MCF 10A (cell line): ENCODE measurements at regions not wholly inside any gene's neighbourhood (a gene's known extent, or its start where the extent isn't known, plus 50 kb on each side); places are given as distances from the start of the nearest gene placed in this dataset.

Experiments used
- BruUV-seq: library from RNA; stranded (reverse); fragments of 400-500 nt; replicated peaks from 2 replicates; lab custom pipeline; 2021; lab: Mats Ljungman, UMichigan
- CTCF ChIA-PET: fragments of 300-600 bp; sonication (Branson Sonifier 250); formaldehyde crosslinking; extraction: SDS; loops from one replicate; lab custom pipeline; 2021; ENCODE audit warnings: antibody characterized with exemption, inconsistent platforms; lab: Yijun Ruan, JAX
- POLR2A ChIA-PET: fragments of 300-600, 350-650 bp; sonication (Branson Sonifier 250); formaldehyde crosslinking; extraction: SDS; loops from one replicate; lab custom pipeline; 2020; ENCODE audit warnings: antibody characterized with exemption, inconsistent platforms; lab: Yijun Ruan, JAX
- DNase-seq: peaks from one replicate; pipeline ENCODE4 v3.0.0-alpha.2; 2018; ENCODE audit not compliant: unreplicated experiment
- H3K27ac Mint-ChIP-seq: one replicate; pipeline ENCODE4 v1.8.0; 2022; ENCODE audit warnings: mild to moderate bottlenecking, low read depth, mixed read lengths; ENCODE audit not compliant: unreplicated experiment
- H3K27me3 Mint-ChIP-seq: one replicate; pipeline ENCODE4 v1.8.0; 2022; ENCODE audit warnings: mixed read lengths; ENCODE audit not compliant: insufficient read depth, unreplicated experiment
- H3K36me3 Mint-ChIP-seq: one replicate; pipeline ENCODE4 v1.8.0; 2022; ENCODE audit warnings: mild to moderate bottlenecking, moderate library complexity, mixed read lengths; ENCODE audit not compliant: insufficient read depth, unreplicated experiment
- H3K4me1 Mint-ChIP-seq: one replicate; pipeline ENCODE4 v1.8.0; 2022; ENCODE audit warnings: mixed read lengths; ENCODE audit not compliant: insufficient read depth, unreplicated experiment
- H3K4me3 Mint-ChIP-seq: one replicate; pipeline ENCODE4 v1.8.0; 2022; ENCODE audit warnings: mild to moderate bottlenecking, moderate library complexity, mixed read lengths; ENCODE audit not compliant: unreplicated experiment
- H3K9me3 Mint-ChIP-seq: one replicate; pipeline ENCODE4 v1.8.0; 2022; ENCODE audit warnings: mixed read lengths; ENCODE audit not compliant: unreplicated experiment
- CTCF ChIP-seq: fragments of 200-600 bp; IDR thresholded peaks from one replicate; pipeline ENCODE4 v1.8.0; 2022; ENCODE audit warnings: antibody characterized with exemption, mild to moderate bottlenecking; ENCODE audit not compliant: unreplicated experiment
- intact Hi-C: fragments of 100-400 bp; cut with micrococcal nuclease; formaldehyde crosslinking; loops from 2 replicates; pipeline ENCODE4 v1.14.1; 2022

GRCh38 chr16:79429381-79430190 is 171.0 kb downstream of the MAF start:
- ChIA-PET CTCF (no interaction called here), POLR2A (no interaction called here)
- H3K9me3 Mint-ChIP-seq, result no peaks in the 10 kb centered on the region
- H3K27ac Mint-ChIP-seq, result no peak overlapping the region
- H3K4me1 Mint-ChIP-seq, result no peaks in the 10 kb centered on the region
- BruUV-seq, result no TSS peak
- DNase-seq, result no peak
- H3K27me3 Mint-ChIP-seq, result no peaks in the 10 kb centered on the region
- H3K36me3 Mint-ChIP-seq, result no peaks in the 10 kb centered on the region
- H3K4me3 Mint-ChIP-seq, result no peak overlapping the region
- TF ChIP-seq CTCF, result no peak
- intact Hi-C loops, result no loop called here

GRCh38 chr16:79426663-79427062 is 173.9 kb downstream of the MAF start:
- no peaks in the 10 kb centered on the region for H3K4me1 Mint-ChIP-seq
- ChIA-PET POLR2A (interaction anchor here (0.7 kb wide), 1 partner anchor 12 kb away, joined by 3 read pairs; no protein-coding TSS in a partner anchor), CTCF (no interaction called here)
- no peak overlapping the region for H3K4me3 Mint-ChIP-seq
- TF ChIP-seq CTCF, result no peak
- intact Hi-C loops, result no loop called here
- H3K9me3 Mint-ChIP-seq, result no peaks in the 10 kb centered on the region
- DNase-seq, result no peak
- no peak overlapping the region for H3K27ac Mint-ChIP-seq
- H3K36me3 Mint-ChIP-seq, result no peaks in the 10 kb centered on the region
- BruUV-seq, result no TSS peak
- no peaks in the 10 kb centered on the region for H3K27me3 Mint-ChIP-seq

GRCh38 chr16:79422064-79422463 is 178.5 kb downstream of the MAF start:
- no peaks in the 10 kb centered on the region for H3K36me3 Mint-ChIP-seq
- BruUV-seq, result no TSS peak
- CTCF ChIA-PET, result no interaction called here
- H3K4me1 Mint-ChIP-seq, result no peaks in the 10 kb centered on the region
- peaks cover 1% of the 10 kb centered on the region for H3K27me3 Mint-ChIP-seq
- no peaks in the 10 kb centered on the region for H3K9me3 Mint-ChIP-seq
- POLR2A ChIA-PET, result no interaction called here
- intact Hi-C loops, result no loop called here
- no peak overlapping the region for H3K27ac Mint-ChIP-seq
- H3K4me3 Mint-ChIP-seq, result no peak overlapping the region
- no peak for DNase-seq
- TF ChIP-seq CTCF, result no peak

GRCh38 chr16:79421126-79421525 is 179.4 kb downstream of the MAF start:
- DNase-seq, result no peak
- ChIA-PET POLR2A (no interaction called here), CTCF (no interaction called here)
- Mint-ChIP-seq H3K36me3 (no peaks in the 10 kb centered on the region), H3K4me1 (no peaks in the 10 kb centered on the region), H3K27me3 (peaks cover 11% of the 10 kb centered on the region), H3K27ac (no peak overlapping the region), H3K4me3 (no peak overlapping the region), H3K9me3 (no peaks in the 10 kb centered on the region)
- no TSS peak for BruUV-seq
- no peak for TF ChIP-seq CTCF
- intact Hi-C loops, result no loop called here
